ENCODE measurements at regions not wholly inside any gene's neighbourhood (a gene's known extent, or its start where the extent isn't known, plus 50 kb on each side); places are given as distances from the start of the nearest gene placed in this dataset.
"Not testable (repeated sequence)": the region's sequence is repeated elsewhere in the genome, so short reads cannot be mapped to it uniquely, and the experiment has no call there.

- no peak overlapping the region for H3K4me3 ChIP-seq (ENCODE audit: low read depth in 1 of 3, low read length in 3 of 3)
Observed at GRCh38 chr6:51166914-51167313, 348.2 kb downstream of the TFAP2B start.

GRCh38 chr6:51167468-51167867, 348.8 kb downstream of the TFAP2B start:
- Histone ChIP-seq H3K27me3 (ENCODE audit: control insufficient read depth in 3 of 3, insufficient read depth in 3 of 3, low read length in 3 of 3) (no peaks in the 10 kb centered on the region), H3K9me3 (ENCODE audit: control insufficient read depth in 2 of 2, insufficient read depth in 1 of 2, low read depth in 1 of 2, low read length in 1 of 2) (no peaks in the 10 kb centered on the region), H3K36me3 (ENCODE audit: control insufficient read depth in 3 of 3, insufficient read depth in 2 of 3, low read depth in 1 of 3, low read length in 3 of 3) (no peaks in the 10 kb centered on the region), H3K27ac (ENCODE audit: low read depth in 1 of 3, low read length in 2 of 3) (no peak overlapping the region), H3K4me3 (ENCODE audit: low read depth in 1 of 3, low read length in 3 of 3) (no peak overlapping the region), H3K4me1 (ENCODE audit: control insufficient read depth in 3 of 3, insufficient read depth in 2 of 3, low read depth in 1 of 3, low read length in 2 of 3) (no peaks in the 10 kb centered on the region)
- FAIRE-seq (no peak), DNase-seq (no peak)
- 39 to 57% (median 54%) methylated on average over 1 of the region's 1 CpG for WGBS, 3 donors

More at GRCh38 chr6:51166914-51167313, 348.2 kb downstream of the TFAP2B start:
- 4 to 20% (median 7%) methylated on average over 1 of the region's 1 CpG for WGBS, 3 donors
- H3K9me3 ChIP-seq (ENCODE audit: control insufficient read depth in 2 of 2, insufficient read depth in 1 of 2, low read depth in 1 of 2, low read length in 1 of 2) = no peaks in the 10 kb centered on the region
- DNase-seq (no peak), FAIRE-seq (no peak)
- H3K36me3 ChIP-seq (ENCODE audit: control insufficient read depth in 3 of 3, insufficient read depth in 2 of 3, low read depth in 1 of 3, low read length in 3 of 3) = no peaks in the 10 kb centered on the region
- H3K4me1 ChIP-seq (ENCODE audit: control insufficient read depth in 3 of 3, insufficient read depth in 2 of 3, low read depth in 1 of 3, low read length in 2 of 3) = no peaks in the 10 kb centered on the region
- no peaks in the 10 kb centered on the region for H3K27me3 ChIP-seq (ENCODE audit: control insufficient read depth in 3 of 3, insufficient read depth in 3 of 3, low read length in 3 of 3)
- no peak overlapping the region for H3K27ac ChIP-seq (ENCODE audit: low read depth in 1 of 3, low read length in 2 of 3)

- no peaks in the 10 kb centered on the region for H3K27me3 ChIP-seq (ENCODE audit: control insufficient read depth in 3 of 3, insufficient read depth in 3 of 3, low read length in 3 of 3)
- no peak overlapping the region for H3K4me3 ChIP-seq (ENCODE audit: low read depth in 1 of 3, low read length in 3 of 3)
- no peak for DNase-seq
- WGBS, 3 donors = 33 to 64% (median 35%) methylated on average over 3 of the region's 3 CpGs
- no peaks in the 10 kb centered on the region for H3K36me3 ChIP-seq (ENCODE audit: control insufficient read depth in 3 of 3, insufficient read depth in 2 of 3, low read depth in 1 of 3, low read length in 3 of 3)
- FAIRE-seq = no peak
- no peak overlapping the region for H3K27ac ChIP-seq (ENCODE audit: low read depth in 1 of 3, low read length in 2 of 3)
- H3K9me3 ChIP-seq (ENCODE audit: control insufficient read depth in 2 of 2, insufficient read depth in 1 of 2, low read depth in 1 of 2, low read length in 1 of 2) = no peaks in the 10 kb centered on the region
- H3K4me1 ChIP-seq (ENCODE audit: control insufficient read depth in 3 of 3, insufficient read depth in 2 of 3, low read depth in 1 of 3, low read length in 2 of 3) = no peaks in the 10 kb centered on the region
Observed at GRCh38 chr6:51182827-51183226, 364.2 kb downstream of the TFAP2B start.

- Histone ChIP-seq H3K4me3 (ENCODE audit: low read depth in 1 of 3, low read length in 3 of 3) (no peak overlapping the region), H3K27ac (ENCODE audit: low read depth in 1 of 3, low read length in 2 of 3) (no peak overlapping the region), H3K27me3 (ENCODE audit: control insufficient read depth in 3 of 3, insufficient read depth in 3 of 3, low read length in 3 of 3) (no peaks in the 10 kb centered on the region), H3K4me1 (ENCODE audit: control insufficient read depth in 3 of 3, insufficient read depth in 2 of 3, low read depth in 1 of 3, low read length in 2 of 3) (no peaks in the 10 kb centered on the region), H3K9me3 (ENCODE audit: control insufficient read depth in 2 of 2, insufficient read depth in 1 of 2, low read depth in 1 of 2, low read length in 1 of 2) (no peaks in the 10 kb centered on the region), H3K36me3 (ENCODE audit: control insufficient read depth in 3 of 3, insufficient read depth in 2 of 3, low read depth in 1 of 3, low read length in 3 of 3) (no peaks in the 10 kb centered on the region)
- DNase-seq = no peak
- FAIRE-seq = no peak
- WGBS, 3 donors = 83 to 95% (median 91%) methylated on average over 1 of the region's 1 CpG
Observed at GRCh38 chr6:51184046-51184445, 365.4 kb downstream of the TFAP2B start.

GRCh38 chr6:51193163-51193562, 374.5 kb downstream of the TFAP2B start:
- H3K9me3 ChIP-seq (ENCODE audit: control insufficient read depth in 2 of 2, insufficient read depth in 1 of 2, low read depth in 1 of 2, low read length in 1 of 2); H3K4me3 ChIP-seq (ENCODE audit: low read depth in 1 of 3, low read length in 3 of 3); H3K36me3 ChIP-seq (ENCODE audit: control insufficient read depth in 3 of 3, insufficient read depth in 2 of 3, low read depth in 1 of 3, low read length in 3 of 3); H3K27ac ChIP-seq (ENCODE audit: low read depth in 1 of 3, low read length in 2 of 3); DNase-seq; FAIRE-seq; H3K27me3 ChIP-seq (ENCODE audit: control insufficient read depth in 3 of 3, insufficient read depth in 3 of 3, low read length in 3 of 3); H3K4me1 ChIP-seq (ENCODE audit: control insufficient read depth in 3 of 3, insufficient read depth in 2 of 3, low read depth in 1 of 3, low read length in 2 of 3): not testable (repeated sequence)
- 60 to 76% (median 63%) methylated on average over 7 of the region's 7 CpGs for WGBS, 3 donors

GRCh38 chr6:51199105-51199552, 380.5 kb downstream of the TFAP2B start:
- no peaks in the 10 kb centered on the region for H3K36me3 ChIP-seq (ENCODE audit: control insufficient read depth in 3 of 3, insufficient read depth in 2 of 3, low read depth in 1 of 3, low read length in 3 of 3)
- H3K4me1 ChIP-seq (ENCODE audit: control insufficient read depth in 3 of 3, insufficient read depth in 2 of 3, low read depth in 1 of 3, low read length in 2 of 3) = no peaks in the 10 kb centered on the region
- no peak overlapping the region for H3K27ac ChIP-seq (ENCODE audit: low read depth in 1 of 3, low read length in 2 of 3)
- 48 to 75% (median 67%) methylated on average over 2 of the region's 2 CpGs for WGBS, 3 donors
- DNase-seq (no peak), FAIRE-seq (no peak)
- H3K4me3 ChIP-seq (ENCODE audit: low read depth in 1 of 3, low read length in 3 of 3) = no peak overlapping the region
- no peaks in the 10 kb centered on the region for H3K27me3 ChIP-seq (ENCODE audit: control insufficient read depth in 3 of 3, insufficient read depth in 3 of 3, low read length in 3 of 3)
- H3K9me3 ChIP-seq (ENCODE audit: control insufficient read depth in 2 of 2, insufficient read depth in 1 of 2, low read depth in 1 of 2, low read length in 1 of 2) = no peaks in the 10 kb centered on the region

- Histone ChIP-seq H3K4me3 (ENCODE audit: low read depth in 1 of 3, low read length in 3 of 3) (no peak overlapping the region), H3K27ac (ENCODE audit: low read depth in 1 of 3, low read length in 2 of 3) (no peak overlapping the region), H3K9me3 (ENCODE audit: control insufficient read depth in 2 of 2, insufficient read depth in 1 of 2, low read depth in 1 of 2, low read length in 1 of 2) (no peaks in the 10 kb centered on the region), H3K27me3 (ENCODE audit: control insufficient read depth in 3 of 3, insufficient read depth in 3 of 3, low read length in 3 of 3) (no peaks in the 10 kb centered on the region), H3K4me1 (ENCODE audit: control insufficient read depth in 3 of 3, insufficient read depth in 2 of 3, low read depth in 1 of 3, low read length in 2 of 3) (no peaks in the 10 kb centered on the region), H3K36me3 (ENCODE audit: control insufficient read depth in 3 of 3, insufficient read depth in 2 of 3, low read depth in 1 of 3, low read length in 3 of 3) (no peaks in the 10 kb centered on the region)
- 50 to 60% (median 53%) methylated on average over 5 of the region's 5 CpGs for WGBS, 3 donors
- DNase-seq = no peak
- no peak for FAIRE-seq
Observed at GRCh38 chr6:51199733-51200260, 381.1 kb downstream of the TFAP2B start.

GRCh38 chr6:51200676-51201075, 382.0 kb downstream of the TFAP2B start:
- H3K4me3 ChIP-seq (ENCODE audit: low read depth in 1 of 3, low read length in 3 of 3) = no peak overlapping the region
- 20 to 70% (median 45%) methylated on average over 1 of the region's 1 CpG for WGBS, 3 donors
- no peaks in the 10 kb centered on the region for H3K4me1 ChIP-seq (ENCODE audit: control insufficient read depth in 3 of 3, insufficient read depth in 2 of 3, low read depth in 1 of 3, low read length in 2 of 3)
- FAIRE-seq = no peak
- no peaks in the 10 kb centered on the region for H3K9me3 ChIP-seq (ENCODE audit: control insufficient read depth in 2 of 2, insufficient read depth in 1 of 2, low read depth in 1 of 2, low read length in 1 of 2)
- H3K27me3 ChIP-seq (ENCODE audit: control insufficient read depth in 3 of 3, insufficient read depth in 3 of 3, low read length in 3 of 3) = no peaks in the 10 kb centered on the region
- H3K36me3 ChIP-seq (ENCODE audit: control insufficient read depth in 3 of 3, insufficient read depth in 2 of 3, low read depth in 1 of 3, low read length in 3 of 3) = no peaks in the 10 kb centered on the region
- no peak for DNase-seq
- H3K27ac ChIP-seq (ENCODE audit: low read depth in 1 of 3, low read length in 2 of 3) = no peak overlapping the region

GRCh38 chr6:51202653-51203052, 384.0 kb downstream of the TFAP2B start:
- not testable (repeated sequence) for H3K27ac ChIP-seq (ENCODE audit: low read depth in 1 of 3, low read length in 2 of 3); H3K4me3 ChIP-seq (ENCODE audit: low read depth in 1 of 3, low read length in 3 of 3); H3K36me3 ChIP-seq (ENCODE audit: control insufficient read depth in 3 of 3, insufficient read depth in 2 of 3, low read depth in 1 of 3, low read length in 3 of 3); DNase-seq; H3K4me1 ChIP-seq (ENCODE audit: control insufficient read depth in 3 of 3, insufficient read depth in 2 of 3, low read depth in 1 of 3, low read length in 2 of 3); FAIRE-seq; H3K9me3 ChIP-seq (ENCODE audit: control insufficient read depth in 2 of 2, insufficient read depth in 1 of 2, low read depth in 1 of 2, low read length in 1 of 2); H3K27me3 ChIP-seq (ENCODE audit: control insufficient read depth in 3 of 3, insufficient read depth in 3 of 3, low read length in 3 of 3)
- 93 to 96% (median 95%) methylated on average over 13 of the region's 13 CpGs for WGBS, 3 donors

Measured in small intestine (tissue), 7 donors.